ENCODE measurements at regions not wholly inside any gene's neighbourhood (a gene's known extent, or its start where the extent isn't known, plus 50 kb on each side); places are given as distances from the start of the nearest gene placed in this dataset.

DNA sequence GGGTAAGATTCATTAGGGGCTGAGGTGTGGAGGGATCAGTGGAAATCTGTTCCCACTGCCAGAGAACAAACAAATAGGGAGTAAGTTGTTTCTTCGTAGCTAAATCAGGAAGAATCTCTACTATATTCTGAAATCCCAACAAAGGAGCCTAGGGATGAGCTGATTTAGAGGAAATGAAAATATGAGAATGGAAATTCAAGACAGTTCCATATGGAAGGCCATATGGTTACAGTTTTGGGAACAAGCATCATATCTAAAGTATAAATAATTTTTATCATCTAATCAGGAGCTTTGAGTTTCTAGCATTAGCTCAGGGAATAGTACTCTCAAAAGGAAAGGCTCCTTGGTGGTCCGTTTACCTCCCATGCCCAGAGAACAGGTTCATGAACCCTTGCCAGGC lies 218.2 kb downstream of the AASDH start:
- TF ChIP-seq, protein P1, sequence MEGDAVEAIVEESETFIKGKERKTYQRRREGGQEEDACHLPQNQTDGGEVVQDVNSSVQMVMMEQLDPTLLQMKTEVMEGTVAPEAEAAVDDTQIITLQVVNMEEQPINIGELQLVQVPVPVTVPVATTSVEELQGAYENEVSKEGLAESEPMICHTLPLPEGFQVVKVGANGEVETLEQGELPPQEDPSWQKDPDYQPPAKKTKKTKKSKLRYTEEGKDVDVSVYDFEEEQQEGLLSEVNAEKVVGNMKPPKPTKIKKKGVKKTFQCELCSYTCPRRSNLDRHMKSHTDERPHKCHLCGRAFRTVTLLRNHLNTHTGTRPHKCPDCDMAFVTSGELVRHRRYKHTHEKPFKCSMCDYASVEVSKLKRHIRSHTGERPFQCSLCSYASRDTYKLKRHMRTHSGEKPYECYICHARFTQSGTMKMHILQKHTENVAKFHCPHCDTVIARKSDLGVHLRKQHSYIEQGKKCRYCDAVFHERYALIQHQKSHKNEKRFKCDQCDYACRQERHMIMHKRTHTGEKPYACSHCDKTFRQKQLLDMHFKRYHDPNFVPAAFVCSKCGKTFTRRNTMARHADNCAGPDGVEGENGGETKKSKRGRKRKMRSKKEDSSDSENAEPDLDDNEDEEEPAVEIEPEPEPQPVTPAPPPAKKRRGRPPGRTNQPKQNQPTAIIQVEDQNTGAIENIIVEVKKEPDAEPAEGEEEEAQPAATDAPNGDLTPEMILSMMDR (IDR thresholded peaks at IDR 0.05; ENCODE audit: insufficient read depth, low read depth, low read length, missing control alignments), result no peak
- DNase-seq (ENCODE audit: low read depth), result no peak
- no peak overlapping the region for H3K4me3 ChIP-seq (ENCODE audit: low read length)

DNA sequence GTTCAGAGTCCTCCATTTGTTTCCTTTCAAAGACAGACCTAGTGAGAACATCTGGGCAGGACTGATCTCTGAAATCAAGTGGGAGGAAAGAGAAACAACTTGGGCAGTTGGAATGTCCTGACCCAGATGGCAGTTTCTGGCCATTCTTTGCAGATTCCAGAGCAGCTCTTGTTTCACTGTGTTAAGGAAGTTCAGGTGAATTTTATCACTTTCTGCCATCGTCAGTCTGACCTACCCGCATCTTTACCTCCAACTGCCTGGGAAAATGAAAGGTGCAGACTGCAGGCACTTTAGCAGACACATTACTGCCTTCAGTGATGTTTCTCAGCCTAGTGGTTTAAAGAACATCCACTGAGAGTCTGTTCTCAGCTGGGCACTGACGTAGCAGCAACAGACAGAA lies 216.2 kb downstream of the CEP135 start:
- no peak for DNase-seq (ENCODE audit: low read depth)
- H3K4me3 ChIP-seq (ENCODE audit: low read length), result no peak overlapping the region
- TF ChIP-seq, protein P1 (IDR thresholded peaks at IDR 0.05; ENCODE audit: insufficient read depth, low read depth, low read length, missing control alignments), result no peak

DNA sequence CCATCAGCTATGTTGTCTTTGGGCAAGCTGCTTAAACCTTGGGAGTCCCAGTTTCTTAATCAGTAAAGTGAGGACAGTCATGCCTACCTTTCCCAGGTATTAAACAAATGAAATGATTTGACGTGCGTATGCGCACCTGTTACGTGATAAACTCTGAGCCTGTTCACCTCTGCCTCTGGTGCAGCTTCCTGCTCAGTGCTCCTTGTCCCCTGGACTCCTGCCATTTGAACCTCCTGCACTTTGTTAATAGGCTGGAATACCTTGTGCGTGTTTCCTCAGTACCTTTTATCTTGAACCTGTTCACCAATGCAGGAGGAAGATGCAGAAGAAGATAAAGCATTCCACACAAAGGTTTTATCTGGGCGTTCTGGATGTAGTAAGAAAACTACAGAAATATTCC lies 211.9 kb downstream of the CEP135 start:
- DNase-seq (ENCODE audit: low read depth), result no peak
- TF ChIP-seq, protein P1 (IDR thresholded peaks at IDR 0.05; ENCODE audit: insufficient read depth, low read depth, low read length, missing control alignments), result no peak
- no peak overlapping the region for H3K4me3 ChIP-seq (ENCODE audit: low read length)

DNA sequence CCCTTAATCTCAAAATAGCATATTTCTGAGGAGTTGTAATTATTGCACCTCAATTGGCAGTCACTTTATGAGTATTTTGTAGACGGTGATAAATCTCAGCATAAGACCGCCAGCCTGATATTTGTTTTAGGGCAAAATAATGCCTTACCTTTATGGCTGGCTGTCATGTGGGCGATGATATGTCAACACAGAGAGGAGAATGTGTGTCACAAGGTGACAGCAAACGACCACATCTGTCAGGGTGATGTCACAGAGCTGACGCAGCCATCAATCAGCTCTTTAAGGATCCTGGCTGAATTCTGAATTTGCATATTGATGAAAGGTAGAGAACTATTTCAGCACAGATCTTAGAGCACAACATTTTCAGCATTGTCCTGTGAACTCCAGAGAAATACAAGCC lies 209.7 kb downstream of the CEP135 start:
- TF ChIP-seq, protein P1 (IDR thresholded peaks at IDR 0.05; ENCODE audit: insufficient read depth, low read depth, low read length, missing control alignments), result no peak
- no peak for DNase-seq (ENCODE audit: low read depth)
- H3K4me3 ChIP-seq (ENCODE audit: low read length), result no peak overlapping the region

DNA sequence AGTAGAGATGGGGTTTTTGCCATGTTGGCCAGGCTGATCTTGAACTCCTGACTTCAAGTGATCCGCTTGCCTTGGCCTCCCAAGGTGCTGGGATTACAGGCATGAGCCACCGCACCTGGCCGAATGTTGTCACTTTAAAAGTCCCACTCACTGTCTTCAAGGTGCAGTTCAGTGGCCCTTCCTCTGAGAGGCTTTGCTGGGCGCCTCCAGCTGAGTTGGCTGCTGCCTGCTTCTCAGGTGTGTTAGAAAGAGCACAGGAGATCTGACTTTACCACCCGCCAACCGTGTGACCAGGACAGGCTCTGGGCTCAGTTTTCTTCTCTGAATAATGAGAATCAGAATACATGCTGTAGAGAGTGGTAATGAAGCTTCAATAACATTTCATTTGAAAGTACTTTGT lies 207.4 kb downstream of the CEP135 start:
- no peak overlapping the region for H3K4me3 ChIP-seq (ENCODE audit: low read length)
- DNase-seq (ENCODE audit: low read depth), result no peak
- TF ChIP-seq, protein P1 (IDR thresholded peaks at IDR 0.05; ENCODE audit: insufficient read depth, low read depth, low read length, missing control alignments), result no peak

DNA sequence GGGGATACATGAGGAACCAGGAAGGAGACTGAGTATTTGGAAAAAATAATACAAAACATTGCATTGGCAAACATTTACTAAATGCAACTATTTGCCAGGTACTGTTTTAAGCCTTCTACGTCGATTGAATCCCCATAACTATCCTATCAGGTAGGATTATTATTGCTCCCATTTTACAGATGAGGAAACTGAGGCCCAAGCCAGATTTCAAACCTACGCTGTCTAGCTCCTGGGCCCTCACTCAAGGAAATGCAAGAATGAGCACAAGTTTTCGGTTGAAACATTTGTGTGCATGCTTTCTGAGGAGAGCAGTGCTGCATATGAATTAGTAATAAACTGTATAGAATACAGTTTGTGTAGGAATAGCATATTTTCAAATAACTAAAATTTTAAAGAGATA lies 206.7 kb downstream of the CEP135 start:
- TF ChIP-seq, protein P1 (IDR thresholded peaks at IDR 0.05; ENCODE audit: insufficient read depth, low read depth, low read length, missing control alignments), result no peak
- no peak overlapping the region for H3K4me3 ChIP-seq (ENCODE audit: low read length)
- no peak for DNase-seq (ENCODE audit: low read depth)

DNA sequence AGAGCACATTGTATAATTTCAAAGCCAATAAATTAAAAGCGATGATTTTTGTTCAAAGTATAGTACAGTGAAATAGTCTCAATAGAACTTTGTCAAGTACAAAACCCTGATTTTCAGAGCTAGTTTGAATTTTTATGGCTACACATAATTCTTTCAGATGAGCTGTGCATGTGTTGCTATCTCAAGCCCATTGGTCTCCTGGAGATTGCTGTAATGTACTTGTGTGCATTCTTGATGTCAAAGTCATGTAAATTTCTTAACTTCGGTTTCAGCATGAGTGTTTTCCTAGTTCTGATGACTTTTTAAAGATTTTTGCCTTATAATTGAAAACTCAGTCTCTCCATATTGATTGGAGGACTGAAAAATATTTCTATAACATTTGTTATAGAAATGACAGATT lies 200.8 kb downstream of the CEP135 start:
- TF ChIP-seq, protein P1 (IDR thresholded peaks at IDR 0.05; ENCODE audit: insufficient read depth, low read depth, low read length, missing control alignments), result no peak
- no peak for DNase-seq (ENCODE audit: low read depth)
- no peak overlapping the region for H3K4me3 ChIP-seq (ENCODE audit: low read length)

All from epithelial cell of esophagus (primary cell).